Natural killer cell (primary cell): ENCODE measurements at regions not wholly inside any gene's neighbourhood (a gene's known extent, or its start where the extent isn't known, plus 50 kb on each side); places are given as distances from the start of the nearest gene placed in this dataset.

Experiments used
- ATAC-seq, 3 donors: fragments of 150-1000 bp in 2 of 3; fragments of 200-7000 bp in 1 of 3; cut with Tn5 transposase; 1 replicate in 1 of 3; 2 replicates in 2 of 3; pipeline ENCODE4 v1.10.0; 2021; ENCODE audit warnings: mild to moderate bottlenecking in 2 of 3, moderate library complexity in 2 of 3
- DNase-seq, 2 donors: peaks; one replicate each; pipeline versions ENCODE4 v3.0.0 to v3.0.0-alpha.2; 2013 to 2021; ENCODE audit warnings: mixed read lengths in 1 of 2
- H3K27ac ChIP-seq: one replicate; pipeline ENCODE4 v1.5.1; 2013; ENCODE audit warnings: mild to moderate bottlenecking, low read length
- H3K27me3 ChIP-seq: one replicate; pipeline ENCODE4 v1.6.1; 2013; ENCODE audit warnings: low read length; ENCODE audit not compliant: control insufficient read depth, insufficient read depth
- H3K36me3 ChIP-seq: one replicate; pipeline ENCODE4 v1.6.1; 2013; ENCODE audit warnings: low read length; ENCODE audit not compliant: control insufficient read depth, insufficient read depth
- H3K4me1 ChIP-seq: one replicate; pipeline ENCODE4 v1.6.1; 2013; ENCODE audit warnings: low read length; ENCODE audit not compliant: control insufficient read depth, insufficient read depth
- H3K4me3 ChIP-seq: one replicate; pipeline ENCODE4 v1.5.1; 2013; ENCODE audit warnings: low read length
- H3K9me3 ChIP-seq: one replicate; pipeline ENCODE4 v1.6.1; 2013; ENCODE audit warnings: low read length; ENCODE audit not compliant: control insufficient read depth, insufficient read depth
- H3K27ac Mint-ChIP-seq, 2 donors: one replicate each; pipeline ENCODE4 v1.8.0; 2022; ENCODE audit warnings: mild to moderate bottlenecking in 2 of 2, mixed read lengths in 2 of 2, moderate library complexity in 1 of 2
- H3K27me3 Mint-ChIP-seq, 2 donors: one replicate each; pipeline ENCODE4 v1.8.0; 2022; ENCODE audit warnings: low read depth in 2 of 2, mixed read lengths in 2 of 2
- H3K36me3 Mint-ChIP-seq: one replicate; pipeline ENCODE4 v1.8.0; 2022; ENCODE audit warnings: mixed read lengths
- H3K4me1 Mint-ChIP-seq, 2 donors: one replicate each; pipeline ENCODE4 v1.8.0; 2022; ENCODE audit warnings: mixed read lengths in 2 of 2
- H3K4me3 Mint-ChIP-seq: one replicate; pipeline ENCODE4 v1.8.0; 2022; ENCODE audit warnings: mild to moderate bottlenecking, moderate library complexity, mixed read lengths
- H3K9me3 Mint-ChIP-seq, 2 donors: one replicate each; pipeline ENCODE4 v1.8.0; 2022; ENCODE audit warnings: mixed read lengths in 2 of 2
- WGBS: methylation state at CpG from one replicate; pipeline ENCODE4 v1.1.7; 2013; ENCODE audit warnings: missing lambda C conversion rate; ENCODE audit not compliant: insufficient coverage; 5-methylcytosine and 5-hydroxymethylcytosine counted together
- intact Hi-C: fragments of 100-400 bp; cut with micrococcal nuclease; formaldehyde crosslinking; loops from one replicate; pipeline ENCODE4 v1.14.2; 2022
- TF ChIP-seq, protein P1 (sequence below): fragments of 200-600 bp; IDR thresholded peaks from one replicate; pipeline ENCODE4 v1.8.0; 2022; ENCODE audit warnings: antibody characterized with exemption

DNA sequence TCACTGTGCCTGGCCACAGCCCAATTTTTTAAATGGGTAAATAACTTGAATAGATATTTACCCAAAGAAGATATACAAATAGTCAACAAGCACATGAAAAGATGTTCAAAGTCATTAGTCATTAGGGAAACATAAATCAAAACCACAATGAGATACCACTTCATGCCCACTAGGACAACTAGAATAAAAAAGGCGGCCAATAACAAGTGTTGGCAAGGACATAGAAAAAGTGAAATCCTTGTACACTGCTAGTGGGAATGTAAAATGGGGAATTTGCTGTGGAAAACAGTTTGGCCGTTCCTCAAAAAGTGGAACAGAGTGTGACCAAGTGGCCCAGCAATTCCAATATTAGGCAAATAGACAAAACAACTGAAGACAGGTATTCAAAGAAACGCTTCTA, 270.1 kb downstream of the TFCP2L1 start:
- TF ChIP-seq, protein P1, sequence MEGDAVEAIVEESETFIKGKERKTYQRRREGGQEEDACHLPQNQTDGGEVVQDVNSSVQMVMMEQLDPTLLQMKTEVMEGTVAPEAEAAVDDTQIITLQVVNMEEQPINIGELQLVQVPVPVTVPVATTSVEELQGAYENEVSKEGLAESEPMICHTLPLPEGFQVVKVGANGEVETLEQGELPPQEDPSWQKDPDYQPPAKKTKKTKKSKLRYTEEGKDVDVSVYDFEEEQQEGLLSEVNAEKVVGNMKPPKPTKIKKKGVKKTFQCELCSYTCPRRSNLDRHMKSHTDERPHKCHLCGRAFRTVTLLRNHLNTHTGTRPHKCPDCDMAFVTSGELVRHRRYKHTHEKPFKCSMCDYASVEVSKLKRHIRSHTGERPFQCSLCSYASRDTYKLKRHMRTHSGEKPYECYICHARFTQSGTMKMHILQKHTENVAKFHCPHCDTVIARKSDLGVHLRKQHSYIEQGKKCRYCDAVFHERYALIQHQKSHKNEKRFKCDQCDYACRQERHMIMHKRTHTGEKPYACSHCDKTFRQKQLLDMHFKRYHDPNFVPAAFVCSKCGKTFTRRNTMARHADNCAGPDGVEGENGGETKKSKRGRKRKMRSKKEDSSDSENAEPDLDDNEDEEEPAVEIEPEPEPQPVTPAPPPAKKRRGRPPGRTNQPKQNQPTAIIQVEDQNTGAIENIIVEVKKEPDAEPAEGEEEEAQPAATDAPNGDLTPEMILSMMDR = no peak
- no peaks in the 10 kb centered on the region for H3K4me1 Mint-ChIP-seq
- H3K36me3 ChIP-seq = no peaks in the 10 kb centered on the region
- H3K27ac Mint-ChIP-seq = no peak overlapping the region
- no peak overlapping the region for H3K4me3 Mint-ChIP-seq
- no peaks in the 10 kb centered on the region for H3K4me1 ChIP-seq
- H3K27me3 Mint-ChIP-seq = peaks cover 14 to 24% of the 10 kb centered on the region in 2 donors
- WGBS = 89% methylated on average over 3 of the region's 3 CpGs
- H3K36me3 Mint-ChIP-seq = no peaks in the 10 kb centered on the region
- DNase-seq = no peak
- no peaks in the 10 kb centered on the region for H3K9me3 ChIP-seq
- no peaks in the 10 kb centered on the region for H3K9me3 Mint-ChIP-seq
- intact Hi-C loops = no loop called here
- no peak overlapping the region for H3K4me3 ChIP-seq
- H3K27ac ChIP-seq = no peak overlapping the region
- ATAC-seq = no peak
- H3K27me3 ChIP-seq = no peaks in the 10 kb centered on the region

DNA sequence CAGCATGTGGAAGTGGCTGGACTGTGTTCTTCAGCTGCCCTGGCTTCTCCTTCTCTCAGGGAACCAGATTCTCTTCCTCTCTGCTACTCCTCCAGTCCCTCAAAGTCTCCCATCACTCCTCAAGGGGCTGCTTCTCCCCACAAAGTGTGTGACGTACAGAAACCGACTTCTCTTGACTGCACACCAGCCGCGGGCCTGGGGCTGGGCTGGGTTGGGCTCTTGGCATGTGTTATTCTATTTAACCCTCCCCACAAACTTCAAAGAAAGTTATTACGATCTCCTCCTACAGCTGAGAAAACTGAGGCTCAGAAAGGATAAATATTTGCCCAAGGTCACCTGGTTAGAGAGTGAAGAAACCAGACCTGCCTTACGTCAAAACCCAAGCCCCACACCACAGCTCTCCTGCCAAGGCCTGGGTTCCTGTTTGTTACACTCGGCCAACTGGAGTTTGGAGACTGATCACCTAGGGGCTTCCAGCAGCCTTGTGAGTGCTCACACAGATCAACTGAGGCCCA, 269.0 kb downstream of the TFCP2L1 start:
- TF ChIP-seq, protein P1 = no peak
- no peak overlapping the region for H3K27ac ChIP-seq
- Mint-ChIP-seq H3K27me3 (peaks cover 13 to 18% of the 10 kb centered on the region in 2 donors), H3K4me1 (no peaks in the 10 kb centered on the region), H3K4me3 (no peak overlapping the region), H3K9me3 (no peaks in the 10 kb centered on the region), H3K36me3 (no peaks in the 10 kb centered on the region), H3K27ac (no peak overlapping the region)
- no peak overlapping the region for H3K4me3 ChIP-seq
- no peak for DNase-seq
- no peaks in the 10 kb centered on the region for H3K9me3 ChIP-seq
- no peak for ATAC-seq
- H3K4me1 ChIP-seq = no peaks in the 10 kb centered on the region
- no peaks in the 10 kb centered on the region for H3K36me3 ChIP-seq
- intact Hi-C loops = no loop called here
- no peaks in the 10 kb centered on the region for H3K27me3 ChIP-seq
- 91% methylated on average over 7 of the region's 7 CpGs for WGBS

DNA sequence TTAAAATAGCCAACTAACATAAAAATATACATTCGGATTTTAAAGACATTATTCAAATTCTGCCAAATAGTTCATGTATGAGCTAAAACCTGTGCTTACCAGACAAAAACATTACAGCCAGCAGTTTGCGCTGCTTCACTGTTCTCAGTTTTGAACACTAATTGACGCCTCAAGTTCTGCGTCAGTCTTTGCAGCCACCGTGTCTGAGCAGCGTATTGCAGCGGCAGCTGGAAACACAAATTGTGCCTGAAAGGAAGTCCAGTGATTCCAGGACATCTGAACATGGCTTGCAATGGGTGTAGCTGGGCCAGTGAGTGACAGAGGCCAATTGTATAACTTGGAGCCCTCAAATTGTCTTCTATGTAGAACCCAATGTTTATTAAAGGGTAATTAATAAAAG, 267.6 kb downstream of the TFCP2L1 start:
- Mint-ChIP-seq H3K27ac (no peak overlapping the region), H3K9me3 (no peaks in the 10 kb centered on the region), H3K4me3 (no peak overlapping the region), H3K4me1 (no peaks in the 10 kb centered on the region), H3K36me3 (no peaks in the 10 kb centered on the region), H3K27me3 (peaks cover 11 to 18% of the 10 kb centered on the region in 2 donors)
- Histone ChIP-seq H3K4me1 (no peaks in the 10 kb centered on the region), H3K4me3 (no peak overlapping the region), H3K36me3 (no peaks in the 10 kb centered on the region), H3K9me3 (no peaks in the 10 kb centered on the region), H3K27me3 (no peaks in the 10 kb centered on the region), H3K27ac (no peak overlapping the region)
- DNase-seq (no peak), ATAC-seq (no peak)
- WGBS = 74% methylated on average over 7 of the region's 7 CpGs
- intact Hi-C loops = no loop called here
- TF ChIP-seq, protein P1 = no peak
